KBM-7 (cell line): ENCODE measurements at regions not wholly inside any gene's neighbourhood (a gene's known extent, or its start where the extent isn't known, plus 50 kb on each side); places are given as distances from the start of the nearest gene placed in this dataset.
A peak's percentile ranks its signal among the peaks of the same experiment; 100 is the strongest.

Source experiments
- DNase-seq: peaks from one replicate; pipeline ENCODE4 v3.0.0-alpha.2; 2015
- in situ Hi-C: fragments of 300-500 bp; cut with MboI; formaldehyde crosslinking; loops from 2 replicates; pipeline ENCODE4 v1.14.3; 2020; ENCODE audit warnings: low sequenced_read_pairs, low pct_unique_long_range_greater_than_20kb, mixed read lengths

- no peak for DNase-seq
- in situ Hi-C loops, result no loop called here
Measured at GRCh38 chrX:42107495-42108488, 184.4 kb upstream of the CASK start.

- in situ Hi-C loops, result no loop called here
- DNase-seq, result no peak
Measured at GRCh38 chrX:42106556-42106955, 183.2 kb upstream of the CASK start.

GRCh38 chrX:42102586-42103282, 179.4 kb upstream of the CASK start:
- in situ Hi-C loops, result no loop called here
- no peak for DNase-seq

- in situ Hi-C loops, result no loop called here
- no peak for DNase-seq
Measured at GRCh38 chrX:42098900-42099299, 175.5 kb upstream of the CASK start.

- in situ Hi-C loops, result no loop called here
- DNase-seq, result no peak
Measured at GRCh38 chrX:42097486-42097885, 174.1 kb upstream of the CASK start.

- no peak for DNase-seq
- in situ Hi-C loops, result no loop called here
Measured at GRCh38 chrX:42096265-42096920, 173.0 kb upstream of the CASK start.

DNA sequence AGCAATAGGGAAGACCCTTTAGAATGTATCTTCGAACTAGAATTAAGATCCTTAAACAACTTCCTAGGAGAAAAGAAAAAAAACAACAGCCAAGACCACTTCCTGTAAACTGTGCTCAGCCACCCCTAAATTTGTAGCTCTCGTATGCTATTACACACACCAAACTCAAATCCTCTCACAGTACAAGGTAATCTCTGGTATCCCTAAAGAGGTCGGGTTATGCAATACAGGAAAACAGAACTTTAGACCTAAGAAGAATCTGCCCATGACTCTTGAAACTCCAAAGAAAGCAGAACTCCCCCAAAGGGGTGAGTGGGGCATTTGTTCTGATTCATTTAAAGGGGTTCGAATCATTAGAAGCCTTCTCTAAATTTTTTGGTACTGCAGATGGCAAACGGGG, 170.9 kb upstream of the CASK start:
- DNase-seq, result peak; percentile 71
- in situ Hi-C loops, result no loop called here

DNA sequence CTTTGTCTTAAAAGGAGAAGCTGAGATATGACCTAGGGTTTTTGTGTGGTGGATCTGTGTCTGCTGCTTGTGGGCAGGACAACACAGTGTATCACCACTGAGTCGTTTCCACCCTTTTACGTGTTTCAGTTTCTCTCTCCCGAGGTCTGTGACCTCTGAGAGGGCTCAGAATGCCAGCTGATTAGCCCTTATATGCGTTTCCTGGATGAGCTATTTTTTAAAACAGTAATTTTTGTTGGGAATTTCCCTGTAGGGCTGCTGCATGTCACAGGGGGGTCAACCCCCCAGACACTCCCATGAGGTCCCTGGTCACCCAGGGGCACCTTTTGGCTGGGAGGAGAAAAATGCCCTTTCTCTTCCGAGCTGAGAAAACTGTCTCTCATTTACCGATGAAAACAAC, 170.4 kb upstream of the CASK start:
- in situ Hi-C loops, result no loop called here
- peak; percentile 15 for DNase-seq

- DNase-seq, result no peak
- in situ Hi-C loops, result no loop called here
Measured at GRCh38 chrX:42090395-42090794, 167.0 kb upstream of the CASK start.

DNA sequence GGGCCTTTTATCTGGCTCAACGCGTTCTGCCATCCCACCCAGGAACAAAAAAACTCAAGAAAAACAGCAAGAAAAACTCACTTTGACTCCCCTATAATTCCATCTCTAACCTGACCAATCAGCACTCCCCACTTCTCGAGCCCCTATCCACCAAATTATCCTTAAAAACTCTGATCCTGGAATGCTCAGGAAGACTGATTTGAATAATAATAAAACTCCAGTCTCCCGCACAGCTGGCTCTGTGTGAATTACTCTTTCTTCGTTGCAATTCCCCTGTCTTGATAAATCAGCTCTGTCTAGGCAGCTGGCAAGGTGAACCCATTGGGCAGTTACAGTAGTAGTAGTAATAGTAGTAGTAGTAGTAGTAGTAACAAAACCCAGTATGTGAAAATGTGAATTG, 165.7 kb upstream of the CASK start:
- in situ Hi-C loops, result no loop called here
- DNase-seq, result no peak

- in situ Hi-C loops, result no loop called here
- DNase-seq, result no peak
Measured at GRCh38 chrX:42087960-42088359, 164.6 kb upstream of the CASK start.

GRCh38 chrX:42085836-42086235, 162.5 kb upstream of the CASK start:
- in situ Hi-C loops, result no loop called here
- no peak for DNase-seq

- DNase-seq, result no peak
- in situ Hi-C loops, result no loop called here
Measured at GRCh38 chrX:42079968-42080367, 156.6 kb upstream of the CASK start.

DNA sequence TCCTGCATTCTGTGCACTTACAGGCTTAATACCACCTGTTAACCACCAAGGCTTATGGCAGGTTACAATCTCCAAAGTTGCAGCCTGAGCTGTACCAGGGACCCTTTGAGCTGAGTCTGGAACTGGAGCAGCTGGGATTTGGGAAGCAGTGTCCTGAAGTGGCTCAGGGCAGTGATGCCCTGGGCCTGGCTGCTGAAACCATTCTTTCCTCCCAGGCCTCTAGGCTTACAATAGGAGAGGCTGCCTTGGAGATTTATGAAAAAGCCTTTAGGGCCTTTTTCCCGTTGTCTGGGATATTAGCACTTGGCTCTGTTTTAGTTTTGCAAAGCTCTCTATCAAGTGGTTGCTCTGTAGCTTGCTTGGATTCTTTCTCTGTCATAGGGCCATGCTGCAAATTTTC, 154.3 kb upstream of the CASK start:
- in situ Hi-C loops, result no loop called here
- no peak for DNase-seq

DNA sequence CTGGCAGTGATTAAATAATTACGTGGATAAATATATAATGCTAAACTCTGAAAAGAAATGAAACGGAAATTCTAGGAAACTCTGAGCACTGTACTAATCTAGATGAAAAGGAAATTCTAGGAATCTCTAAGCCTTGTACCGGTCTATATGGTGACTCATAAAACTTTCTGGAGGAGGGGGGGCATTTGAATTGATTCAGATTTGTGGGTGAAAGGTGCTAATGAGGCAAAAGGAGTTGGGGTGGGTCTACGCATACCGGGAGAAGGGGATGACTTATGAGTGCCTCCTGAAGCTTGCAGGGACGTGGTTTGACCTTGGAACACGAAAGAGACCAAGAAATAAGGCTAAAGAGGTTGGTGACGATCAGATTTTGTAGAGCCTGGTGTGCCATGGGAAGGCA, 151.7 kb upstream of the CASK start:
- DNase-seq, result no peak
- in situ Hi-C loops, result no loop called here

GRCh38 chrX:42073448-42073847, 150.1 kb upstream of the CASK start:
- in situ Hi-C loops, result no loop called here
- no peak for DNase-seq

- in situ Hi-C loops, result no loop called here
Measured at GRCh38 chrX:42070866-42071265, 147.5 kb upstream of the CASK start.

GRCh38 chrX:42054256-42054655, 130.9 kb upstream of the CASK start:
- in situ Hi-C loops, result no loop called here
- no peak for DNase-seq

More at GRCh38 chrX:42070866-42071265, 147.5 kb upstream of the CASK start:
- DNase-seq, result no peak

DNA sequence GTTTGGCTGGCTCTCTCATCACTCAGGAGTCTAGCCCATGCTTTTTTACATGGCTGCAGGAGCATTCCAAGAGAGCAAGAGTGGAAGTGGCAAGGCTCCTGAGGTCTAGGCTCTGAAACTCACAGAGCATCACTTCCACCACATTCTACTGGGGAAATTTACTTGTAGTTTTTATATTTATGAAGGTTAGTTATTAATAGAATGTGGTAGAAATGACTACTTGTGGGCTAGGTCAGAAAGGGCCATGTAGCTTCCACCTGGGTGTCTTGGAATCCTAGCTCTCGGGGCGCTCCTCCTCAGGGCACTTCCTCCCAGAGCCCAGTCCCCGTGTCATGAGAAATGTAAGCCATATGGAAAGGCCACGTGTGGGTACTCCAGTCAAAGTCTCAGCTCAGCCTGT, 127.0 kb upstream of the CASK start:
- in situ Hi-C loops, result no loop called here
- DNase-seq, result no peak

DNA sequence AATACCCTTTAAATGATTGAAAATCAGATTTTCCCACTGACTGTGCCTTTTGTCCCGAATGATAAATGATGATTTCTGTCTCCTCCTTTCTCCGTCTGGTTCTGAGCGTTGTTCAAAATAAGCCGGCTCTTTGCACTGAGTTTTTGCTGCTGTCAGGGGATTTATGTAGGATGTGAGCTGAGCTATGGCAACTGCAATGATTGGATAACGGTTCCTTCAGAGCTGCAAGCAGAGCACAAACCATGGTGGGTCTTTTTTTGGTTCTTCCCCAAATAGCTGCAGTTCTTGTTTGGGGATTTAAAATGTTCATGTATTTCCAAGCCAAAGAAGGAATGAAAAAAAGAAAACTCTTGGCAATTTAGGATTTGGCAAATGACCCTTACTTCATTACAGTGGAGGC, 124.5 kb upstream of the CASK start:
- in situ Hi-C loops, result no loop called here
- no peak for DNase-seq
